ENCODE measurements at regions not wholly inside any gene's neighbourhood (a gene's known extent, or its start where the extent isn't known, plus 50 kb on each side); places are given as distances from the start of the nearest gene placed in this dataset.

DNA sequence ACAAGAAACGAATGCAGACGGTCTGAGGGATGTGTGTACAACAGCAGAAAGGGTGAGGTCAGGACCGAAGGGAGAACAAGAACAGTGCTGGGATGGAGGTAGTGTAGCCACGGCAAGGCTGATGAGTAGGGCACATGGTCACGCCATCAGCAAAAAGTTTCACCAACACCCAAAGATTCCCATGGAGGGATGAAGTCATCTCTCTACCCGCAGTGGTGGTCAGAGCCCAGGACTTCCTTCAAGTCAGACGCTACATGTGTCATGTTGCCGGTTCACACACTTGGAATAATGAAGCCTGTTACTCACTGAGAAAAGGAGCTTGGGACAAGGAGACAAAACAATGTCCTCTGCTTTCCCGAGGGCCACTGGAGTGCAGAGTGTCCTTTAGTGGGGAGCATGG, 79.7 kb downstream of the SALL1 start:
- Histone ChIP-seq H3K9me3 (no peaks in the 10 kb centered on the region), H3K4me1 (ENCODE audit: control insufficient read depth in 1 of 2, insufficient read depth in 2 of 2, low read depth in 1 of 2, low read length in 1 of 2) (no peaks in the 10 kb centered on the region), H3K4me2 (no peak overlapping the region), H3K27me3 (ENCODE audit: insufficient read depth) (no peaks in the 10 kb centered on the region), H3K4me3 (ENCODE audit: low read depth in 2 of 2, low read length in 1 of 2) (no peak overlapping the region), H2AFZ (ENCODE audit: low read depth) (no peak overlapping the region), H3K9ac (no peak overlapping the region), H3K36me3 (replicated peaks in 1 of 2; ENCODE audit: control insufficient read depth in 1 of 2, insufficient read depth in 2 of 2, low read length in 1 of 2) (no peaks in the 10 kb centered on the region), H3K9me2 (no peaks in the 10 kb centered on the region), H3K27ac (ENCODE audit: low read depth in 2 of 2, low read length in 1 of 2) (no peak overlapping the region), H3K79me2 (ENCODE audit: insufficient read depth) (no peaks in the 10 kb centered on the region), H4K20me1 (ENCODE audit: insufficient read depth) (no peaks in the 10 kb centered on the region), H3F3A (replicated peaks; ENCODE audit: insufficient read depth) (no peaks in the 10 kb centered on the region)
- DNase-seq: no peak
- TF ChIP-seq GABPA (IDR thresholded peaks at IDR 0.05; ENCODE audit: low read depth) (no peak), CTCF (IDR thresholded peaks at IDR 0.05) (no peak), CHD2 (IDR thresholded peaks at IDR 0.05; ENCODE audit: low read length, partially characterized antibody) (no peak)
- TF ChIP-seq, protein P1, sequence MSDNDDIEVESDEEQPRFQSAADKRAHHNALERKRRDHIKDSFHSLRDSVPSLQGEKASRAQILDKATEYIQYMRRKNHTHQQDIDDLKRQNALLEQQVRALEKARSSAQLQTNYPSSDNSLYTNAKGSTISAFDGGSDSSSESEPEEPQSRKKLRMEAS (IDR thresholded peaks at IDR 0.05; ENCODE audit: low read depth): no peak
- 25% methylated on average over 9 of the region's 9 CpGs for WGBS (ENCODE audit: low lambda C conversion rate)
- ChIA-PET POLR2A (no interaction called here), CTCF (interaction anchor here (0.9 kb wide), 1 partner anchor 10 kb away, joined by 3 read pairs; no protein-coding TSS in a partner anchor)

DNA sequence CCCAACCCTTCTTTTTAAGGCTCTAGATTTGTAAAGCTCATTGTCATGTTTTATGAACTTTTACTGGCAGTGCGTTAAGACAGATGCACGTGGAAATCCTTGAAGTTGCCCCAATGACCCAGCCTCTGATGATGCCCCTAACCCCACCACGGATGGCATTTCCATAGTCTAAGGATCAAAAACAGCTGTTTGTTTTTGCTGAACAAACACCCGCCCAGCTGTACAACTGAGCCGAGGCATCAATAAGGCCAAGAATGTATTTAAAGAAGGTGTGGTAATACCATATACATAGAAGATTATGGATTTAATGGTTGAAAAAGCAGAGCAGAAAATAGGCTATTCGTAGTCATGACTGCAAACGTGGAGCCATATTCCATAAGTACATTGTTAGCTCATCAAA, 83.7 kb downstream of the SALL1 start:
- no peak overlapping the region for H3K4me3 ChIP-seq (ENCODE audit: low read depth in 2 of 2, low read length in 1 of 2)
- H3K4me1 ChIP-seq (ENCODE audit: control insufficient read depth in 1 of 2, insufficient read depth in 2 of 2, low read depth in 1 of 2, low read length in 1 of 2): no peaks in the 10 kb centered on the region
- POLR2A ChIA-PET: no interaction called here
- H3K36me3 ChIP-seq (replicated peaks in 1 of 2; ENCODE audit: control insufficient read depth in 1 of 2, insufficient read depth in 2 of 2, low read length in 1 of 2): no peaks in the 10 kb centered on the region
- WGBS (ENCODE audit: low lambda C conversion rate): 24% methylated on average over 7 of the region's 7 CpGs
- H3K27me3 ChIP-seq (ENCODE audit: insufficient read depth): no peaks in the 10 kb centered on the region
- CTCF ChIA-PET: interaction anchor here (1.2 kb wide), 1 partner anchor 33 kb away, joined by 4 read pairs; no protein-coding TSS in a partner anchor
- no peaks in the 10 kb centered on the region for H3F3A ChIP-seq (replicated peaks; ENCODE audit: insufficient read depth)
- no peaks in the 10 kb centered on the region for H3K79me2 ChIP-seq (ENCODE audit: insufficient read depth)
- no peaks in the 10 kb centered on the region for H3K9me2 ChIP-seq
- H3K27ac ChIP-seq (ENCODE audit: low read depth in 2 of 2, low read length in 1 of 2): no peak overlapping the region
- no peak overlapping the region for H3K4me2 ChIP-seq
- H4K20me1 ChIP-seq (ENCODE audit: insufficient read depth): no peaks in the 10 kb centered on the region
- no peak for DNase-seq
- no peak overlapping the region for H2AFZ ChIP-seq (ENCODE audit: low read depth)
- TF ChIP-seq NFIC (IDR thresholded peaks at IDR 0.05; ENCODE audit: borderline replicate concordance): no peak
- no peak for TF ChIP-seq MXI1 (IDR thresholded peaks at IDR 0.05; ENCODE audit: low read depth, low read length)
- no peak for TF ChIP-seq EP300 (IDR thresholded peaks at IDR 0.05; ENCODE audit: borderline replicate concordance in 1 of 2, low read depth in 1 of 2, low read length in 1 of 2)
- TF ChIP-seq TCF12 (IDR thresholded peaks at IDR 0.05): no peak
- TF ChIP-seq, protein P2, sequence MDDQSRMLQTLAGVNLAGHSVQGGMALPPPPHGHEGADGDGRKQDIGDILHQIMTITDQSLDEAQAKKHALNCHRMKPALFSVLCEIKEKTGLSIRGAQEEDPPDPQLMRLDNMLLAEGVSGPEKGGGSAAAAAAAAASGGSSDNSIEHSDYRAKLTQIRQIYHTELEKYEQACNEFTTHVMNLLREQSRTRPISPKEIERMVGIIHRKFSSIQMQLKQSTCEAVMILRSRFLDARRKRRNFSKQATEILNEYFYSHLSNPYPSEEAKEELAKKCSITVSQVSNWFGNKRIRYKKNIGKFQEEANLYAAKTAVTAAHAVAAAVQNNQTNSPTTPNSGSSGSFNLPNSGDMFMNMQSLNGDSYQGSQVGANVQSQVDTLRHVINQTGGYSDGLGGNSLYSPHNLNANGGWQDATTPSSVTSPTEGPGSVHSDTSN (IDR thresholded peaks at IDR 0.05): no peak
- TF ChIP-seq ELF1 (IDR thresholded peaks at IDR 0.05): no peak
- no peak for TF ChIP-seq RCOR1 (IDR thresholded peaks at IDR 0.05; ENCODE audit: low read length)
- TF ChIP-seq USF2 (IDR thresholded peaks at IDR 0.05; ENCODE audit: borderline replicate concordance, low read depth, low read length): no peak
- TF ChIP-seq, protein P3, sequence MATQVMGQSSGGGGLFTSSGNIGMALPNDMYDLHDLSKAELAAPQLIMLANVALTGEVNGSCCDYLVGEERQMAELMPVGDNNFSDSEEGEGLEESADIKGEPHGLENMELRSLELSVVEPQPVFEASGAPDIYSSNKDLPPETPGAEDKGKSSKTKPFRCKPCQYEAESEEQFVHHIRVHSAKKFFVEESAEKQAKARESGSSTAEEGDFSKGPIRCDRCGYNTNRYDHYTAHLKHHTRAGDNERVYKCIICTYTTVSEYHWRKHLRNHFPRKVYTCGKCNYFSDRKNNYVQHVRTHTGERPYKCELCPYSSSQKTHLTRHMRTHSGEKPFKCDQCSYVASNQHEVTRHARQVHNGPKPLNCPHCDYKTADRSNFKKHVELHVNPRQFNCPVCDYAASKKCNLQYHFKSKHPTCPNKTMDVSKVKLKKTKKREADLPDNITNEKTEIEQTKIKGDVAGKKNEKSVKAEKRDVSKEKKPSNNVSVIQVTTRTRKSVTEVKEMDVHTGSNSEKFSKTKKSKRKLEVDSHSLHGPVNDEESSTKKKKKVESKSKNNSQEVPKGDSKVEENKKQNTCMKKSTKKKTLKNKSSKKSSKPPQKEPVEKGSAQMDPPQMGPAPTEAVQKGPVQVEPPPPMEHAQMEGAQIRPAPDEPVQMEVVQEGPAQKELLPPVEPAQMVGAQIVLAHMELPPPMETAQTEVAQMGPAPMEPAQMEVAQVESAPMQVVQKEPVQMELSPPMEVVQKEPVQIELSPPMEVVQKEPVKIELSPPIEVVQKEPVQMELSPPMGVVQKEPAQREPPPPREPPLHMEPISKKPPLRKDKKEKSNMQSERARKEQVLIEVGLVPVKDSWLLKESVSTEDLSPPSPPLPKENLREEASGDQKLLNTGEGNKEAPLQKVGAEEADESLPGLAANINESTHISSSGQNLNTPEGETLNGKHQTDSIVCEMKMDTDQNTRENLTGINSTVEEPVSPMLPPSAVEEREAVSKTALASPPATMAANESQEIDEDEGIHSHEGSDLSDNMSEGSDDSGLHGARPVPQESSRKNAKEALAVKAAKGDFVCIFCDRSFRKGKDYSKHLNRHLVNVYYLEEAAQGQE (IDR thresholded peaks at IDR 0.05; ENCODE audit: low read depth, low read length): no peak
- TF ChIP-seq ZBTB33 (IDR thresholded peaks at IDR 0.05; ENCODE audit: borderline replicate concordance, low read depth): no peak
- no peak for TF ChIP-seq MEF2A (IDR thresholded peaks at IDR 0.05; ENCODE audit: borderline replicate concordance, low read depth)
- no peak for TF ChIP-seq YY1 (IDR thresholded peaks at IDR 0.05; ENCODE audit: low read depth)
- TF ChIP-seq IRF3 (IDR thresholded peaks at IDR 0.05; ENCODE audit: low read depth, low read length): no peak
- no peak for TF ChIP-seq TAF1 (IDR thresholded peaks at IDR 0.05; ENCODE audit: borderline replicate concordance, low read depth, low read length)
- H3K9me3 ChIP-seq: no peaks in the 10 kb centered on the region
- no peak overlapping the region for H3K9ac ChIP-seq

Data from SK-N-SH (cell line).